Stimulated activated CD8-positive, alpha-beta memory T cell treated with anti-CD3 and anti-CD28 coated beads, Interleukin-12 subunit alpha, Interleukin-12 subunit beta, amount 100 ng/mL, for 1 hour (primary cell): ENCODE measurements at regions not wholly inside any gene's neighbourhood (a gene's known extent, or its start where the extent isn't known, plus 50 kb on each side); places are given as distances from the start of the nearest gene placed in this dataset.

Experiments used
- DNase-seq: peaks from one replicate; pipeline ENCODE4 v3.0.0-alpha.2; 2020; ENCODE audit warnings: low read depth

DNA sequence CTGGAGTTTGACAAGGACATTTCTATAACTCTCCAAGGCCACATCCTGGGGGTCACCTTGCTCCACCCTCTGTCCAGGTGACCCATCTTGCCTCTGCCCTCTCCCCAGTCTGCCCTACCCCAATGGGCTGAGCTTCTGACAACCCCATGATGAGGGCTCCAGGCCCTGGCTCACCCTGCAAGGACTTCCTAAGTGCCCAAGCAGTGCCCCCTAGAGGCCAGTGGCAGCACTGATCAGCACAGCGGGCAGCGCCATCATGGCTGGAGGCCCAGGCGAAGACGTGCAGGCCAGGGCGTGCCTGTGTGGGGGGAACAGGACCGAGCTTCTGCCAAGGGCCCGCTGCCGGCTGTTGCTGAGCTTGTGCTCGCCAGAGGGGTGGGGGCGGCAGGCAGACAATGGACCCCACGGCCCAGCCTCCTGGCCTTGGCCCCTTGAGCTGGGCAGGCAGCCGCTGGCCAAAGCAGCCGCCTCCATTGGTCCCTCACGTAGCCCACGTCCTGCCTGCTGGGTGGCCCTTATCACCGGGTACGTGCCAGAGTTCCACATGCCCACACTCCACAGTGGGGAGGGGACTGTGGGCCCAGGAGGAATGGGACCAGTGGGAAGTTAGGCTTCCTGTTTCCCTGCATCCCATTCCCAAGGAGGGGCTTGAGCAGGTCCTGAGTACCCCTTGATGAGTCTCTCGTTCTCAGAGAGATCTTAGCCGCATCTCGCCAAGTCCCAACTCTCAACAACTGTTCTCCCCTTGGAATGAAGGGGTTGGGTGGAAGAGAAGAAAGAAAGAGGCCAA is 64.3 kb downstream of the MRPL14 start:
- no peak for DNase-seq

DNA sequence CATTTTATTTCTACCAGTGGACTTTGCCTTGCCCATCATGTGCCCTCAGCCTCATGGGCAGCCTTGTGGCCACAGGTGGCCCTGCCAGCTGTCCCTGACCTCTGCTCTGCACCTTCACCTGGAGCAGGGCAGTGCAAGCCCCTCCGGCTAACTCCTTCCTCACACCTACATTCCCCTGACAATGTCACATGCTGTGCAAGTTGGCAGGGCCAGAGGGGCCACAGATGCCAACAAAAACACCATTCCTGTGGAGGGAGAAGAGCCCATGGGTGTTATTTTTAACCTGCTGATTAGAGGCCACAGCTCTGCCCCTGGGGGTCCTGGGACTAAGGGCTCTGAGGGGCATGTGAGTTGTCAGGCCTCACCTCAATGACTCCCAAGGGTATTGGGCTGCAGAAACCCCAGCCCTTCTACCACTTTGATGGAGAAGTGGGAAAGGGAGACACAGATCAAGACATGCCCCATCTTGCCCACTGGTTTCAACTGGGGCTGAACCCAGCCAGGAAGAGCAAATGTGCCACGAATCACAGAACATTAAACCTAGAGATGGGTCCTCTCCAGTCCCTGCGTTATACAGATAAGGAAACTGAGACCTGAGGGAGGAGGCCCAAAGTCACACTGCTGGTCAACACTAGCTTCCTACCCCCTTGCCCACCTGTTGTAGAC is 65.0 kb downstream of the MRPL14 start:
- DNase-seq, result no peak

DNA sequence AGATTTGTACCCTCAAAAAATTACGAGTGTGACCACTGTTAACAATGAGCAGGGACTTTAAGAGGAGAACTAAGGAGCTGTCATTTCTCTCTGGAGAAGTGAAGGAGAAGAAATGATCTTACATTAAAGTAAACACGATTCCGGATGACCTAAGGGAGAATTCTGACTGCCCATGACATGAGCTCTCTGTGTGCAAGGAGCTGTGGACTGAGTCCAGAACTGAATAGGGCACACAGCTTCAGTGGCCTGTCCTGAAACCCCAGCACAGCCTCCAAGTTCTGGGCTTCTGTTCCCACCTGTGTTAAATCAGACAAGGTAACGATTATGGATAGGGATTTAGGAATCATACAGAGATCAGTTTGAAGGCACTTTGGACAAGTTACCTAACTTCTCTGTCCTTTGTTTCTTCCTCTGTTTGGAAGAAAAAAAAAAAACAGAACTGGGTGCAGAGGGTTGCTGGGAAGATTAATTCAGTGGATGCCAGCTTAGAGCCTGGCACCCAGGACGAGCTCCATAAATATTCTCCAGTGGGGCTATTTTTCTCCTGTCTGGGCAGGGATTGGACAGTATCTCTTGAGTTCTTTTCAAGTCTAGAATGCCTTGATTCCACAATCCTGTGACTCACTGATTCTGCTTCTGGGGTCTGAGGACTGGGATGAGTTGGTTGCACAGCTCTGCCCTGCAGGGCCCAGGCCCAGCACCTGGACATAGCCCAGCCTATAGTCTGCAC is 65.7 kb downstream of the MRPL14 start:
- no peak for DNase-seq

DNA sequence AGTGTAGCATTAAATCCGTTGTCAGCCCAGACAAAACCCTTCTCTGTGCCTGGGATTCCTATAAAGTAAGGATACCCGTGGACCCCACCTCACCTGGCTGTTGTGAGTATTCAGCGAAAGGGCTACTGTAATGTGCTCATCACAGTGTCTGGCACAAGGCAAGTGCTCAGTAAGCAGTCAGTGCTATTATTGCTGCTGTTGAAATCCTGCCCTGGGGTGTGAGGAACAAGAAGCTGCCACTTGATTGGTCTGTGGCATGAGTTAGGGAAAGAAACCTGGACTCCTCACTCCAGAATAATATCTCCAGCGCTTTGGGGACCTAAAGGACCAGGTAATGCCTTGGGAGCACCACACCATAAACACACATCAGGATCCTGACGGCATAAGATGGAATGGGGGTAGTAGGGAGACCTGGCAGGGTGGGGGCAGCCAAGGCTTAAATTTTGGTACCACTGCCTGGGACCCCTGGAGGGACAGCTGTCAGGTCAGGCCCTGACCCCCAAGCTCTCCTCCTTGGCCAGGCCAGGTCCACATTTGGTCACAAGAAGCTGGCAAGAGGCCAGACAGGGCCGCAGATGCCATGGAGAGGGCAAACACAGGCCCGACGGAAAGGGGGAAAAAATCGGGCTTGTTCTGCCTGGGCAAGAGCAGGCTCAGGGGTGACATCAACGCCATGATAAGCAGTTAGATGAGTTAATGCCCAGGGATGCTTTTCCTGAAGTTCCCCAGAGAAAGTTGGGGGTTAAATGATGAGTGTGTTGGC is 66.5 kb downstream of the MRPL14 start:
- no peak for DNase-seq

DNA sequence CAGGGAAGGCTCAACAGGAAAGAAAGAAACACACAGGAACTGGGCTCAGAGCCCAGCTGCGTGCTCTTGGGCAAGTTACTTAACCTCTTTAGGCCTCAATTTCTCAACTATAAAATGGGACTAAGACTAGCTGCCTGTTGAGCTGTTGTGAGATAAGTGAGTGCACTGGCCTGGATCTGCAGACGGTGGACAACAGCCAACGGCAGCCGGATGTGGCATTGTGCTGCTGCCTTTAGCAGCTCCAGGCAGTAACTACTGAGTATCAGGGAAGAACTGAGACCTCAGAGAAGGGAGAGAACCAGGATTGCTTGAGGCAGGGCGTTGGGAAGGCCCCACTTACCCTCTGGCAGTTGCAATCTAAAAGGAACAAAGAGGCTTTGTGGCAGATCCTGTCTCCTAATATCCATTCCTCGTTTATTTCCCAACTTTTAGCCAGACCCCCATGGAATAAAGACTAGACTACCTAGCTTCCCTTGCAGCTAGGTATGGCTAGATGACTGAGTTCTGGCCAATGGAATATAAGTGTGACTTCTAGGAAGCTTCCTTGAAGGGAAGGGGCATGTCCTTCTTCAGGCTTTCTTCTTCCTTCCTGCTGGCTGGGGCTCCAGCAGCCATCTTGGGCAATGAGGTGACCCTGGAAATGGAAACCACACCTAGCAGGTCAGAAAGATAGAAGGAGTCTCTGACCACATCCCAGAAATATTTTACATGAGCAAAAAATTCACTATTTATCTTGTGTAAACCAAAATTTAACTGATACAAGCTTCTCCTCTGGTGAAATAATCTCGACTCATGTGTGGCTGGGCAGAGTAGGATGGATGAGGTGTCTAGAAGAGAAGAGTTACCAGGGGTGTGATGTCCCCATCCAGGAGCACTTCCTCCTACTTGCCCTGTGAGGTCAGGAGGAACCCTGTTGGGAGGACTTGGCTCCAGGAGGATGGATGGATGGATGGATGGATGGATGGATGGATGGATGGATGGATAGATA is 67.6 kb downstream of the MRPL14 start:
- DNase-seq, result no peak

DNA sequence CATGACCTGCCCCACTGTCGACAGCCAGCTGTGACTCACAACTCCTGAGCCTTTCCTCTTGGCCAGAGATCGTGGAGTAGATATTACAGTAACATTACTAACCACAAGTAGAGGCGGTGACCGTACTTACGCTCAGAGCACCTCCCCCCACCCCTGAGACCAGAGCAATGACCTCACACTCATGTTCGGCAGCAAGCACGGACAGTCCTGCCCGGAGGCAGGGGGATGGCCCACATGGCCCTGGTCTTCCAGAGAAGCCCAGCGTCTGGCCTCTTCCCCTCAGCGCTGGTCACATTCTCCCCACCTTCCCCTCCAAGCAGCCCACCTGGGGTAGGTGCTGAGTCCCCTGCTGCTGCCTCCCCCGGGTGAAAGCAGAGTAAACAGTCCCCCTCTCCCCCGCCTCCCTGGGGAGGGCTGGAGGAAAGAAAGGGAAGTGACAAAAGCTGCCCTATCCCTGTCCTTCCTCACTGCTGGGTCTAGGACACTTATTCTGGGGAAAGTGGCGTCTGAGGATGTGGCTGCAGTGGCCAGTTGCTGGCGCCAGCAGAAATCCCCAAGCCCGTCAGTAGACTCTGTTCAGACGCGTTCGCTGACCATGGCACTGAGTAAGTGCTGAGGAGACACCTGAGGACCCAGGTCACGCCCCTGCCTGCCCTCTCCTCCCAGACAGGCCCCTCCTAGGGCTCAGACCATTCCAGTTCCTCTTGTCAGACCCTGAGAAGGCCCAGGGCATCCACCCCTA is 68.5 kb downstream of the MRPL14 start:
- no peak for DNase-seq

DNA sequence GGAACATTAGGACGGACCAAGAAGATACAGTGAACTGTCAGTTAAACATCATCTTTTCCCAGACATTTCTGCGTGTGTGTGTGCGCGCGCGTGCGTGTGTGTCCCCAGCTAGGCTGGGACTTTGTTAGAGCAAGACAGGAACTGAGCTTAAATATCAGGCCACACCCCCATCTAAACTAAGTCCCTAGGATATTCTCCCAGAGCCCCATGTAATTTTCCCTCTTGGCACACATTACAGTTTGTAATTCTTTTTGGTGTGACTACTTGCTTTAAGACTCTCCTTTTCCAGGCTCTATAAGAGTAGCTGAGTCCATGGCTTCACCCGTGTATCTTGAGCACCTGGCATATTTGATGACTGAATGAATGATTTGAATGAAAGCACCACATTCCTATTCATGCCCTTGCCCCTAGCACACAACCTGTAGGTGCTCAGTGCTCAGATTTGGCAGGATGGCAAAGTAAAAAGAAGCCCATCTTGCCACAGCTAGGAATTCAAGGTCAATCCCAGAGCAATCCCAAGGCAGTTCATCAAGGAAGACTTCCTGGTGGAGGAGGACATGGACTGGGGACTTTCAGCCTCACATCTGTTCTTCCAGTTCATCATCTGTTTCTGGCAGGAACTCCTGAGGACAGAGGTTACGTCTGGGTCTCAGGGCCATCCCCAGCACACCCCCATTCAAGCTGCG is 69.2 kb downstream of the MRPL14 start:
- no peak for DNase-seq

DNA sequence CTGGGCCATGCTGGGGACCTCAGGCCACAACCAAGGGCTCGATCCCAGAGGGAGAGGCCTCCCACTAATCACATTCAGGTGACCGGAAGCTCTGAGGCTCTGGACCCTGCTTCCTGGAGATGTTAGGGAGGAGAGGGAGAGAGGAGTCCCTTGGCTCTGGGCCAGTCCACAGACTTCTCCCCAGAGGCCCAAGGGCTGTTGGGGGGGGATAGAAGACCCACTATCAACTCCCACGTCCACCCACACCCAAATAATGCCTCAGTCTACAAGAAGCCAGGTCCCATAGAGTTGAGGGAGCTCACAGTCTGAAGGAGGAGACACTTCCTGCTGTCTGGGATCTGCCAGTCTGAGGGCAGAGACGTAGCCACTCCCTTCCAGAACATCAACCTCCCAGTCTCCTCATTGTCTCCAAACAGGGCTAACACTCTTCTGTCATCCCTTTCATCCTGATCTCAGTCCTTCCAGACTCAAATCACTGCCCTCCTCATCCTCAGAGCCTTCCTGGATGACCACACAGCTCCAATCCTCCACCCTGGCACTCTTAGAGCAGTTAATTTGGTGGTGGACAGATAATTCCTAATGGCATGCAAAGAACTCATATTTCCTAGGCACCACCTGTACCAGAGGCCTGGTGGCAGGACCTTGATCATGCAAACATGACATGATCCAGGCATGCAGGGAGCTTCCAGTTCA is 69.9 kb downstream of the MRPL14 start:
- no peak for DNase-seq

DNA sequence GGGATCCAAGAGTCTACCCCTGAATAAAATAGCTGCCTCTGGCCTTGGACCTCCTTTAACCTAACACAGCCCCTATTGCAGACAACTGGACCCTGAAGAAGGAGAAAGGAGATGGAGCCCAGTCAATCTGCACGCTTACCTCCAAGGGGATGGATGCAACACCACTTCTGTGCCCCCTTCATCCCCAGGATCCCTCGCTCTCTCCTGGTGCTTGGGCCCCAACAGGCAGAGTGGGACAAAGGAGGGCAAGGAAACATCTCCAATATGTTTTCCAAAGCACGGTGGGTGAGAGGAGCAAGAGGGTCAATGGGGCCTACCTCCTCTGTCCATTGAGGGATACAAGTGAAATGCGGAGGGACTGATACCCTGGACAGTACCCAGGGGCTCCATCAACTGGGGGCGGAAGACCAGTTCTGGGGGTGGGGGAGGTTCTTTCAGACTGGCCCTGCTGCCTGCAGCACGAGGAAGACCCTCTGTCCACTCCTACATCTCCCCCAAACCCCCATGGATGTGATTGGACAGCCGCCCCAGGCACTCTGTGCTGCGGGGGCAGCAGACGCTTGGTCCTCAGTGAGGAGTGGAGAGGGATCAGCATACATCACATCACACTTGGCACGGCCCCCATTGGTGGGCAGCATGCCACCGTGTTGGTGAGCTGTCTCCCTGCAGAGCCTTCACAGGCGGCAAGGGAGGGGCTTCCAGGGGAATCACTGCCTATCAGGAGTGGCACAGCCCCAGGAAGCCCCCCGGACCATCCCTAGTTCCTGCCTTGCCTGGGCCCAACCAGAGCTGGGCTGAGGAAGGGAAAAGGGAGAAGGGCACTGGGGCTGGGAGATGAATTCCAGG is 70.6 kb downstream of the MRPL14 start:
- no peak for DNase-seq

DNA sequence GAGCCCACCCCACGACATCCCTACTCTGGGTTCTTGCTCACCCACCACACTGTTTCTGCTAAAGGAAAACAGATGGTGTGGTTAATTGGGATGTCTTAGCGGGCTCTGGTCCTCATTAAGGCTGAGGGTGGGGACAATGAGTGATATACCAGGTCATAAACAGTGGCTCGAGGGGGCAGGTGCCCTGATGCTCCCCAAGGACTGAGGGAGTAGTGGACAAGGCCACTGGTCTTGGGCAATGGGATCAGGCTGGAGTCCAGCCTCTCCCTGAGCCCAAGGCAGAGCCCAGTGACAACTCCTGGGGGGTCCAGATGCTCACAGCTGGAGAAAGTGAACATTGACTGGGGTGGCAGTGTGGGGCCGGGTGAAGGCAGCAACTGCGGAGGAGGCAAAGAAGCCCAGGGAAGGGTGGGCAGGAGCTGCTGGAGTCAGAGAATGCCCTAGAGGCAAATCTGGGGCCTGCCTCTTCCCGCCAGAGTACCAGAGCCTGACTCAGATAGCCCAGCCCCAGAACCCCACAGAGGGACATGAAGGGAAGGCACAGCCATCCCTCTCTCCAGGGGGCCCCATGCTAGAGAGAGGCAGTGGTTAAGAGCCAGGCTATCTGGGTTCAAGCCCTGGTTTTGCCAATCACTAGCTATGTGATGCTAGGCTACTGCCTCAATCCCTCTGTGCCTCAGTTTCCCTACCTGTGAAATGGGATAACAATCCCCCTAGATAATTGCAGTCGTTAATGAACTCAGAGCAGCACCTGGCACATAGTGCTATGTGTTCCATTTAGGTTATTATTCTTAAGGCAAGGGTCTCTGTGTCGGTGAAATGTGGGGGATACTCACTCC is 72.3 kb downstream of the MRPL14 start:
- DNase-seq, result no peak

DNA sequence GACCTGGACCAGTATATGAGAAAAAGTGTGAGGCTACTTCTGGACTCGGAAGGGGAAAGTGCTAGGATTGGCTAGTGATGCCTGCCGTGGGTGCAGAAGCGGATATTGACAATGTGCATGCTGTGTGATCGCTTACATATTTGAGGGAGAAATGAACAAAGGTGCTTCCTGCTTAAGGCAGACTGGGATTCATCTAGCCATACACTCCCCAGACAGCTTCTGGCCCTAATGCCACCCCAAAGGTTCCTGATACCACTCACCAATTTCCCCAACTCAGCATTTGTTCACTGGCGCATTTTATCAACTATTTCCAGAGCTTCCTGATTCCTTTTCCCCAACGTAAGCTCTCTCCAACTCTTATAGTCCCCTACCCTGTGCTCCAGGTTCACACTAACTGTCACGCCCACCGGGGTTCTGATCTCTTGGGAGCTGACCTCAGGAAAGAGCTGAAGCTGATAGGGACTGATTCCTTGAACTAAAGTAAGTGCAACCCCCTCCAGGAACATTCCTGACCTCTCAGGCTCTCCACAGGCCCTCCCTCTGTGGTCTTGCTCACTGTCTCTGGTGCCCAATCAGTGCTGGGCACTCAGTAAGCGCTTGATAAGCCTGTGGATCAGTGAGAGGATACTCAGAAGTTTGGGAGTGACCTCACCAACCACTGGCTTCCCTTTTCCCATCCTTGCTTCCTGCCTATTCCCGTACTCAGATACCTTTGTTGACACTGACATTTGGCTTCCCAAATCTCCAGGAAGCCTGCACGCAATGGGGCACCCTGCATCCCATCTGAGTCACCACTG is 73.3 kb downstream of the MRPL14 start:
- no peak for DNase-seq

DNA sequence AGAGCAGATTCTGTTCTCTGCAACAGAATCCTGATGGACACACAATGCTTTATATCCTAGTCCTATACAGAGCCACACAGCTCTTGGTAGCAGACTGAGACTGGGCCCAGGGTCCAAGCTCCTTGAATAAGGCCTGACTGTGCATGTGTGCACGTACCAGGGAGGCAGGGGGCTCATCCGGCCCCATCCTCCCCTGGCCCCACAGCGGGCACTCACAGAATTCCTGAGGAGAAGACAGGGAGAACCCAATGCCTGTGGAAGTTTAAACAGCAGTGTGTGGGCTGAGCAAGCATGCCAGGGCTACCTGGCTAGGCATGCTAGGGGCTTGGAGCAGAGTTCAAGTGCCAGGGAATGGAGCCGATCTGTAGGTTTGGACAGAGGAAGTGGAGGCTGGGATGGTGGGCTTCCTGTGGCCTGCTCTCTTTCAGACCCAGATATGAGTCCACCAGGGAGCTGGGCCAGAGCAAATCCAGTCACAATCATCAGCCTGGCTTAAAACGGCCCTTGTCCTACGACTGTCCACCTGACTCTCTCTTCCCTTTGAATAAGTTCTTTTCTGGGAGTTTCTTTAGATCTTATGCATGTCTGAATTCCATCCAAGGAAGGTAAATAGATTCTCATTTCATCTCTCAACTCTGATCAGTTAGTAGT is 74.0 kb downstream of the MRPL14 start:
- DNase-seq, result no peak

DNA sequence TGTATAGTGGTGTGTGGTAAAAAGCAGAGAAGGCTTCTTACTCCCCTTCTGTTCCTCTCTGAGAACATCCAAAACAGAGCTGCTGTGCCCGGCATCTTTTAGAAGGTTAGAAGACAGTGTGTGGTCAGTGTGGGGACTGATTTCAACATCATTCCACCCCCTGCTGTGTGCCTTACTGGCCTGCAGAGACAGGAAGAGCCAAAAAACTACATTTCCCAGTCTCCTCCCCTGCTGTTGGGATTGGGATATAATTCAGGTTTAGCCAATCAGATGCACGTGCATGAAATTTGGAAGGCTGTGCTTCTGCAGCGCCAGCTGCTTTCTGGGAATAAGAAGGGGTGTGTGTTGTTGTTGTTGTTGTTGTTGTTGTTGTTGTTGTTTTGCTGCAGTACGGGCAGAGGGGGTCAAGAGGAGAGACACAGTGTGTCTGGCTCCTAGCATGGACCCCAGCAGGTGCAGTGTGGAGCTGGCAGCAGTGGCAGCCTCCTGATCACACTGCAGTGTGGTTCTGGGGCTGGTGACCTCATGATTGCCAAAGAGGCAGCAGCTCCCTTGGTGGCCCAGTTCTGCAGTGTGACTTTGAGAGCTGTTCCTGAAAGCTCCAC is 74.7 kb downstream of the MRPL14 start:
- DNase-seq, result no peak

DNA sequence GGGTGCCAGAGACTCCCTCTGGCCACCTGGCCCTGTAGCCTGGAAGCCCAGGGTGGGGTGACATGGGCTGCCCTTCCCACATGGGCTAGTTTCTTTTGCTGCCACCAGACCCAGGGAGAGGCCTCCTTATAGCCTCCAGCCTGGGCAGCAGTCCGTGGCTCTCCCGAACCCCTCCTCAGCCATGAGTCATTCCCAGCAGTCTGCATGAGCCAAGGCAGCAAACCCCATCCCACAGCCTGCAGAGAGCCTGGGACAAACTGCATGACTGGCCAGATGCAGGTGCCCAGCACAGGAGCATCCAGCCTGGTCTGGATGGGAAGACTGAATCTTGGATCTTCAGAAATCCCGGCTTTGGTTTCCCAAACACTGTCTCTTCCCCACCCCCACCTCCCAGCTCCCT is 75.7 kb downstream of the MRPL14 start:
- no peak for DNase-seq

DNA sequence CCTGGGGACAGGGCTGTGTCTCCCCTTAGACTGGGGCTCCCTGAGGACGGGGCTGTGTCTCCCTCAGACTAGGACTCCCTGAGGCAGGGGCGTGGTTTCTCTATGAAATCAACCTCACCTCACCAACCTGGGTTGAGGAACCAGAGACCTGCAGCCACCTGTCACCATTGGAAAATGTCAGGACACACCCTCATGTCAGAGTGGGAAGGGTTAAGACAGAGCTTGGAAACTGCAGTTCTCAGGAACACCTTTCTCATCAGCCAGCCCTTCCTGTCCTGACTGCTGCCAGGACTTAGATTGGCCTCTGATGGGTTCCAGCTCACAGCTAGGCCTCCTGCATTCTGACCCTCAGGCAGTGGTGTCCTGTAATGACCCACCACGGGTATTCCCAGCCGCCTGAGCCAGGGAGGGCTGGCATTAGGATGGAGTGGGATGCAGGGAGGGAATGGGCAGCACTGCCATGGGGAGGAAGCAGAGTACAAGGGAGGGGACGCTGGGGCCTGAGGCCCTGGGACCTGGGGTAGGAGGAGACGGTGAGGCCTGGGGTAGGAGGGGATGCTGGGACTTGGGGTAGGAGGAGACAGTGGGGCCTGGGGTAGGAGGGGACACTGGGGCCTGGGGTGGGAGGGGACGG is 76.3 kb downstream of the MRPL14 start:
- no peak for DNase-seq
